Adrenal gland (tissue), 5 donors: ENCODE measurements at regions not wholly inside any gene's neighbourhood (a gene's known extent, or its start where the extent isn't known, plus 50 kb on each side); places are given as distances from the start of the nearest gene placed in this dataset.

Experiments
- POLR2A ChIP-seq, 2 donors: fragments of 450-650 bp; IDR thresholded peaks; one replicate each; pipeline ENCODE4 v1.6.1; 2017; ENCODE audit warnings: antibody characterized with exemption in 2 of 2, mild to moderate bottlenecking in 2 of 2, moderate library complexity in 1 of 2
- TF ChIP-seq, protein P1 (sequence below), 6 experiments: fragments of 450-650 bp in 4 of 6; fragments of 200-600 bp in 2 of 6; sonication (generic) in 1 of 6; IDR thresholded peaks; 1 replicate in 5 of 6; 2 replicates in 1 of 6; pipeline versions ENCODE4 v1.5.1 to v1.8.0; 2016 to 2021; ENCODE audit warnings: antibody characterized with exemption in 6 of 6, mild to moderate bottlenecking in 2 of 6, moderate library complexity in 1 of 6
- donor health status: DM: no; HTN: no; CAD: no.

GRCh38 chr22:23395530-23396361 is 184.3 kb downstream of the IGLL1 start:
- TF ChIP-seq, protein P1, sequence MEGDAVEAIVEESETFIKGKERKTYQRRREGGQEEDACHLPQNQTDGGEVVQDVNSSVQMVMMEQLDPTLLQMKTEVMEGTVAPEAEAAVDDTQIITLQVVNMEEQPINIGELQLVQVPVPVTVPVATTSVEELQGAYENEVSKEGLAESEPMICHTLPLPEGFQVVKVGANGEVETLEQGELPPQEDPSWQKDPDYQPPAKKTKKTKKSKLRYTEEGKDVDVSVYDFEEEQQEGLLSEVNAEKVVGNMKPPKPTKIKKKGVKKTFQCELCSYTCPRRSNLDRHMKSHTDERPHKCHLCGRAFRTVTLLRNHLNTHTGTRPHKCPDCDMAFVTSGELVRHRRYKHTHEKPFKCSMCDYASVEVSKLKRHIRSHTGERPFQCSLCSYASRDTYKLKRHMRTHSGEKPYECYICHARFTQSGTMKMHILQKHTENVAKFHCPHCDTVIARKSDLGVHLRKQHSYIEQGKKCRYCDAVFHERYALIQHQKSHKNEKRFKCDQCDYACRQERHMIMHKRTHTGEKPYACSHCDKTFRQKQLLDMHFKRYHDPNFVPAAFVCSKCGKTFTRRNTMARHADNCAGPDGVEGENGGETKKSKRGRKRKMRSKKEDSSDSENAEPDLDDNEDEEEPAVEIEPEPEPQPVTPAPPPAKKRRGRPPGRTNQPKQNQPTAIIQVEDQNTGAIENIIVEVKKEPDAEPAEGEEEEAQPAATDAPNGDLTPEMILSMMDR (IDR thresholded peaks at IDR 0.05) = no peak
- TF ChIP-seq POLR2A (IDR thresholded peaks at IDR 0.05) = no peak
